GM21717 (cell line): ENCODE measurements at regions not wholly inside any gene's neighbourhood (a gene's known extent, or its start where the extent isn't known, plus 50 kb on each side); places are given as distances from the start of the nearest gene placed in this dataset.

Experiments
- ATAC-seq: cut with Tn5 transposase; IDR thresholded peaks from one replicate; pipeline ENCODE4 v1.9.1; 2021; ENCODE audit warnings: mild to moderate bottlenecking, moderate library complexity; ENCODE audit not compliant: unreplicated experiment

DNA sequence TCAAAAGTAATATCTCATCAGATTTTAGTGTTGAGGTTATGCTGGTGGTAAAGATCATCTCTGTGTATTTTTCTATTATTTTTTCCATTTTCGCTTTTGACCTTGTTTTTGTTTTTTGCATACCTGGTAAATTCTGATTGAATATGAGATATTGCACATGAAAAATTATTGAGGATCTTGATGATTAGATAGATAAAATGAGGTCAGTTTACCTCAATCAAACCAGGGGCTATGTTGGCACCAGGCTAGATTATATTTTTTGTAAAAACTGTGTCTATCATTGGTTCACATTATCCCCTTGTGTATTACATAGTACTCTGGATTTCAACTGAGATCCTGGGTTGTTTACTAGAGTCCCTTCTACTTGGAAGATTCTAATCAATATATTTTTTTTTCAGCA is 774.9 kb upstream of the ZNF608 start:
- no peak for ATAC-seq

DNA sequence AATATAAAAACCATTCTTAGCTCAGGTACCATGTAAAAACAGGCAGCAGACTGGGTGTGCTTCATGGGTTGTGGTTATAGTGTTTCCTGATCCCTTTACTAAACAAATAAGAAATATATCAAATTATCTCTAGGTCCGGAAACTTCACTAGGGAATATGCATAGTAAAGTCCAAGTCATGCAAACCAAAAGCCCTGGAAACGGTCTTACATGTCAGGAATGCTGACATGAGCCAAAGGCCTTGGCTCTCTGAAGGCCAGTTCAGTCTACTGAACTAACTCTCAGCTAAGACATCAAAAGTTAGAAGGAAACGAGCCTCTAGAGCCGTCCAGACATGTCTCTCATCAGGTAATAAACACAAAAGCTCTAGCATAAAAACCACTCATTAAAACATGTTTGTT is 778.9 kb upstream of the ZNF608 start:
- ATAC-seq, result no peak

DNA sequence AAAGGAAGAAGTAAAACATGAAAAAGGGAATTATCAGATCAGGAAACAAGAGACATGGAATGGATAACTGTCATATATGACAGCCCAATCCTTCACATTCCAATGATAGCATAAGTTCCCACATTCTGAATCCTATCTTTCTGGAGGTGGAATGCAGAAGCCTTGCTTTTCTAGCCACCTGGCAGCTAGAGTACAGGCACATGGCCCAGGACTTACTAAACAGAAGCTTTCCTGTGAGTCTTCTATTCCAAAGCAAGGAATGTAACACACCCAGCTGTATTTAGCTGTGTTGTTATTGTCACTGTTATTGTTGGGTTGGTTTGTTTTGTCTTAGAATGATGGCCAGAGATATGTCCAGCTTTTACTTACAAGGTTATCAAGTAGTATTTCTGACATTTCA is 780.5 kb upstream of the ZNF608 start:
- no peak for ATAC-seq

DNA sequence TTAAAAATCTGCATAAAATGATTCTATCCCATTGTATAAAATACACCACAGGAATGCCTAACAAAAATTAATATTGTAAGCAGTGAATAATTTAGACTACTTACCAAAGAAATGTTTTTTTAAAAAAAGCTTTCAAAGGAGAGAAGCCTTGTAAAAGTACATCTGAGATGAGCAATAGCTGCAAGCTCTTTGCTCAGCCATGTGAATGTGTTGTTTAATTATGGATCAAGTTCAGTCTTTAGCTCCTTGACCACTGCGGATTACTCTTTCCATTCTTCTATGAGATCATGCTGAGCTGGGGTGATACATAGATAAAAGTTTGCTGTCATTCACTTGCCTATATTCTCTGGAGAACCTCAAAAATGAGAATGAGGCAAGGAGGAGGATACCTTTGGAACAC is 782.4 kb upstream of the ZNF608 start:
- no peak for ATAC-seq

DNA sequence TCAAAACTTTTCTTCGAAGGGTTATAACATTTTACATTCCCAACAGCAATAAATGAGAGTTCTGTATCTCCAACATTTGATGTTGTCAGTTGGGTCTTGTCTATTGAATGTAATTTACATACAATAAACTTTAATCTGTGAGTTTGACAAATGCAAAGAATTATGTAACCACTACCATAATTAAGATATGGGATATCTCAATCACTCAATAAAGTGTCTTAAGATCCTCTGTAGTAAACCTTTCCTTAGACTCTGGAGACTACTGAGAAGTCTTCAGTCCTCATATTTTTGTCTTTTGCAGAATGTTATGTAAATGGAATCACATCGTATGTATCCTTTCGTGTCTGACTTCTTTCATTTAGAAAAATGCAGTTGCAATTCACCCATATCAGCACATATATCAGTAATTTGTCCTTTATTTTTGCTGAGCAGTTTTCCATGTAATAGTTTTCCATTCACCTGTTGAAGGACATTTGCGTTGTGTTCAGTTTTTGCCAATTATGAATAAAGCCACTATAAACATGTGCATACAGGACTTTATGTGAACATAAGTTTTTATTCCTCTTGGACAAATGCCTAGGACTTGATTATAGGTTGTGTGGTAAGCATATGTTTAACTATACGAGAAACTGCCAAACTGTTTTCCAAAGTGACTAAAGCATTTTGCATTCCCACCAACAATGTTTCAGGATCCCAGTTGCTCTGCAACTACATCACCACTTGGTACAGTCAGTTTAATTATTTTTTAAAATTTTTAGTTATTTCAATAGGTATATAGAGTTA is 784.6 kb upstream of the ZNF608 start:
- no peak for ATAC-seq

DNA sequence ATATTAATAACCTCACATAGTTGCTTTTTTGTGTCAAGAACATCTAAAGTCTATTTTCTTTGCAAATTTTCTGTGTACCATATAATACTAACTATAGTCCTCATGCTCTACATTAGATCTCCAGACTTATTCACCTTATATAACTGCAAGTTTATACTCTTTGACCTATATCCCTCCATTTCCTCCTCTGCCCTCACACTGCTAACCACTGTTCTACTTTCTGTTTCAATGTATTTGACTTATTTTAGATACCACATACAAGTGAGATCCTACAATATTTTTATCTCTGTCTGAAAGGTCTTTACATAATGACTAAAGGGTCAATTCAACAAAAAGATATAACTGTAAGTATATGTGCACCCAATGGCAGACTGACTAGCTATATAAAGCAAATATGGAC is 789.7 kb upstream of the ZNF608 start:
- no peak for ATAC-seq

DNA sequence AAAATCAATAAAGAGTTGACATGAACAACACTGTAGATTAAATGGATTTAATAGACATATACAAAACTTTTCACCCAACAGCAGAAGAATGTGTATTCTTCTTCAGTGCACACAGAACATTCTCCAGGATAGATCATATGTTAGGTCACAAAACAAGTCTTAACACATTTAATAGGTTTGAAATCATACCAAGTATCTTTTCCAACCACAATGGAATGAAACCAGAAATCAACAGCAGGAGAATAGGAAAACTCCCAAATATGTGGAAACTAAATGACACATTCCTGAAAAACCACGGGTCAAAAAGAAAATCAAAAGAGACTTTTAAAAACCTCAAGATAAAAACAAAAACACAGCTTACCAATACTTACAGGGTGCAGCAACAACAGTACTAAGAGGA is 790.1 kb upstream of the ZNF608 start:
- ATAC-seq, result no peak

DNA sequence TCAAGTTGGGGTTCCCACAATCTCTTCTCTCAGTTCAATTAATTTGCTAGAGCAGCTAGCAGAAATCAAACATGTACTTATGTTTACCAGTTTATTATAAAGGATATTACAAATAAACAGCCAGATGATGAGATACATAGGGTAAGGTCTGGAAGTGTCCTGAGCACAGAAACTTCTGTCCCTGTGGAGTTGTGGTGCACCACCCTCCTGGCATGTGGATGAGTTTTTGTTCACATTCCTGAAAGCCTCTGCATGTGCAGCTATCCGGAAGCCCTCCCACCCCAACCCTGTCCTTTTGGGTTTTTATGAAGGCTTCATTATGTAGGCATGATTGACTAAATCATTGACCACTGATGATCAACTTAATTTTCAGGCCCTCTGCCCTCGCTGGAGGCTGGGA is 791.2 kb upstream of the ZNF608 start:
- ATAC-seq, result no peak

DNA sequence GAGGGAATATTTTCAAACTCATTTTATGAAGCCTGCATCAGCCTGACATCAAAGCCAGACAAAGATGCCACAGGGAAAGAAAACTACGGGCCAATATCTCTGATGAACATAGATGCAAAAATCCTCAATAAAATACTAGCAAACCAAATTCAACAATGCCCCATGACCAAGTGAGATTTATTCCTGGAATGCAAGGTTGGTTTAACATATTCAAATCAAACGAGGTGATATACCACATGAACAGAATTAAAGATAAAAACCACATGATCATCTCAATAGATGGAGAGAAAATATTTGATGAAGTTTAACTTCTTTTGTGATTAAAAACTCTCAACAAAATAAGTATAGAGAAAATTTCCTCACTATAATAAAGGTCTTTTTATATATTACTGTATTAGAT is 792.0 kb upstream of the ZNF608 start:
- no peak for ATAC-seq

DNA sequence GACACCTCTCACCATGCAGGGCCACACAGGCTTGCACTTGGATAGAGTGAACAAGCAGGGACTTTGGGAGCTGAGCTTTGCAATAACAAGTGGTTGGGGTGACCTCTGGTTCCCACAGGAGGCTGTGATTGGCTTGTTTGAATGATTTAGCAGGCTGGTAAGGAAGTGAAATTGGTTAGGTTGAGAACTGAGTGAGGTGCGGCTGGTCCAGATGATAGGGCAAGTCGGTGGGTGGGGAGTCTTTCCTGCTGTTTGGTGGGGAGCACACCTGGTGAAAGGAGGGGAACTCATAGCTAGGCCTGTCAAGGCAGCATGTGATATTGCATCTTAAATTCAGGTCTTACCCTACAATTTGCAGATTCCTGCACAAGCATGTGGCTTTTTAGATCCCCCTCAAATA is 794.6 kb upstream of the ZNF608 start:
- no peak for ATAC-seq

DNA sequence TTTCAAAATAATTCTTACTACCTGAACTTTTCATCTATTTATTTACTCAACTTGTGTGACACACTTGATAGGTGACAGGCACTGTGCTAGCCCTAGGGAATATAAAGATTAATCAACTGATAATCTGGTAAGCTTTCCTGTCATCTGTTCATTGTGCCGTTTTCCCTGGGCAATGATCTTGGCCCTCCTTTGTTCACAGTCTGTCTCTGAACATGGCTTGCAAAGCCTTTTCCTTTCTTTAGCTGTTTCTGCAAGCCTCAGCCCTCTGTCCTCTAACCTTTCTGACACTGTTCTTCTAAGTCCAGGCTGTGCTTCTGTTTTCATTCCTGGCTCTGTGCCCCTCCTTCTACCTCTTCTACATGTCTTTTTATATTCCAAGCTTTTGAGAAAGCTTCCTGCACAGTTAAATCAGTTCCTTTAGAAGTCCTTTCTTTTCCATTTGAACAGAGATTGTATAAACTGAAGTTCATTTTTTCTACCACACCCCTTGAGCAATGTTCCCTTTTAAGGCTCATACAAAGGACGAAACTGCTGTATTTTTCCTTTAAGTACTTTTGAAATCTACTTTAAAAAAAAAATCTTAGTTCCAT is 803.0 kb upstream of the ZNF608 start:
- no peak for ATAC-seq

DNA sequence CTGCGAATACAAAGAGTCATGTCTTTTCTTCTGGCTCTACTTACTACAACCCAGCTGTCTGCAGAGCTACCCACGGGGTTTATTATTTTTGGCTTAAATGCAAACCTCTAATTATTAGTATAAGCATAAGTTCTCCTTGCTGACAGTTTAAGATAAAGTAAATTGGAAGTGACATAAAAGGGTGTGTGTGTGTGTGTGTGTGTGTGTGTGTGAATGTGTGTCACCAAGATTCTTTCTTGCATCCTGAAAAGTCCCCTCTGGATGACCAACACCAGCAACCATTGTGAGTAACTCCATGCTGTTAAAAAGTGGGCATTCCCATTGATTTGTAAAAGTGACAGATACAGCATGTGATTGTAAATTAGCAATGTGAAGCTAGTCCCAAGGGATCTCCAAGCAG is 803.8 kb upstream of the ZNF608 start:
- ATAC-seq, result no peak

DNA sequence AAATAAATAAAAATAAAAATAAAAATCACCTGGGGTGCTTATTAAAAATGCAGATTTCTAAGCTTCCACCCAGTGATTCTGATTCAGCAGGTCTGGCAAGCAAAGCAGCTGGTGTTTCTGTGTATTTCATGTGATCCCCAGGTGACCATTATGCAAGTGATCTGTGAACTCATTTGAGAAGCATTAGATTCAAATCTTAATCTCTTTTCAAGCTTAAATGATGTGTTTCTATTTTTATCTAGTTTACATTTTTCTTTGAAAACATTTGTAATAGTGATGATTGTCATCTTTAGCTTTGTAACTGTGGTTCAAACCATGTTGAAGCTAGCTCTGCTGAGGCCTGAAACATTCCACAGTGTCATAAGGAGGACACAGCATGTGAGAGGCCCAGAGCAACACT is 804.8 kb upstream of the ZNF608 start:
- ATAC-seq, result no peak

DNA sequence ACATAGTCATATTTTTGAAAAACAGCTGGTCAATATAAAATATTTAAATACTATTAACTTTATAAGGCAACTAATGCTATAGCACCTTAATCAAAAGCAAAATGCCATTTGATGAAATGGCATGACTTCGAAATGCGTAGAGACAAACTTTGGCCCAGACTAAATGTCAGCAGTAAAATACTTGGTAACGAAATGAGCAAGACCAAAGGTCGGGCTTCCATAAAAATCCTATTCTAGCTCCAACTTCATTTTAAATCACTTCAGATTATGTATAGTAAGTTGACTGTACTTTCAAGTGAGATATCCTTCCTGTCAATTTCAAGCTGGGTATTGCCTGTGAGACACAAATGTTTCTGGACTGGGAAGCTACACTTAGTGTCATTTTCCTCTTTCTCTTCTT is 805.4 kb upstream of the ZNF608 start:
- ATAC-seq, result no peak

DNA sequence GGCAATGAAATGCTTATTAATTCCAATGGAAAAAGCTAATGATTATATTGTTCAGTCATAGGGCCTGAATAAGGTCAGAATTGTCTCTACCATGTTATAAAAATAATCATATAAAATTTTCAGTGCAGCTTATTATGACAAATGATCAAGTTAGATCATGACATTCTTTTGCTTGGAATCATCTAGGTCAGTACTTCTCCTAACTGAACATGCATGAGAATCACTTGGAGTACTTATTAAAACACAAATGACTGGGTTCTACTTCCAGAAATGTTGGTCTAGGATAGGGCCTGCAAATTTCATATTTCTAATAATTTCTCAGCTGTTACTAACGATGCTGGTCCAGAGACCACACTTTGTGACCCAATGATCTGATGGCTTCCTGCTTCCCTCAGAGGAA is 806.0 kb upstream of the ZNF608 start:
- ATAC-seq, result no peak

DNA sequence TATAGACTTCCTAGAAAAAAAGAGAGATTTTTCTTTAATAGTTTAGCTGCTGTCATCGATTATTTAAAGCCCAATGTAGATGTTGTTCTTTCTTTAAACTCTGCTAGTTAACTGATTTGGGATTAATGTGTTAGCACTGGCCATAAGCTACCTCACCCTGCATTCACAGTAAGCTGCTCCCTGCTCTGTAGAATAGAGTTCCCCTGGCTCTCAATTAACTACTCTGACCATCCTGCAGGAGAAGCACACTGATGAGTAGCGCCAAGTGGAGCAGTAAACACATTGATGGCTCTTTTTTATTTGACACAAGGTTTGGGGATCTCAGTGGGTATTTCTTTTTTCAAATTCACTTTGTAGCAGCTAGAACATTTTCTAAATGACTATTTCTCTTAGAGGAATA is 807.9 kb upstream of the ZNF608 start:
- no peak for ATAC-seq

DNA sequence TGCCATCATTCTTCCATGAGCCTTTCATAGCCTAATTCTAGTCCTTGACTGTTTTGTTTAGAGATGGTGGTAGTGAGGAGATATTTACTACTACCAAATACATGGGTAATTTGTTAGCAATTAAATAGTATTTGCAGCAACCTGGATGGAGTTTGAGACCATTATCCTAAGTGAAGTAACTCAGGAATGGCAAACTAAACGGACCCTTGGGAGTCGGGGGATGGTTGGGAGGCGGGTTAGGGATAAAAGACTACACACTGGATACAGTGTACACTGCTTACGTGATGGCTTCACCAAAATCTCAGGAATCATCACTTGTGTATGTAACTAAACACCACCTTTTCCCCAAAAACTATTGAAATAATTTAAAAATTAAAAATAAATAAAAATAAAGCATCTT is 809.2 kb upstream of the ZNF608 start:
- no peak for ATAC-seq

DNA sequence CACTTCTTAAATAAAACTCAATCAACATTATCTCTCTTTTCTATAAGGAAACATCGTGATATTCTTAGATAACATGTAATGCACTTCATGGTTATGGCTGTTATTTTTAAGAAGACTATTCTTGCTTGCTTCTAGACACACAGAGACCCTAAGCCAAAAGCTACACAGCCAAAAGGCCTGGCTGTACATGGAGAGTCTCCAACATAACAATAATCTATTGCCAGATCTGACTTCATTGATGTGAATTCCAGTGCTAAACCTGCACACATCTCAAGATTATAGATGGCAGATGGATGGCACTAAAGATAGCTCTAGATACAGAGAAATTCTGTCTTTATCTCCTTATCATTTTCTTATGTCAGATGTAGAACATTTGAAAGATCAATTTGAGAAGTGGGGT is 811.6 kb upstream of the ZNF608 start:
- no peak for ATAC-seq

DNA sequence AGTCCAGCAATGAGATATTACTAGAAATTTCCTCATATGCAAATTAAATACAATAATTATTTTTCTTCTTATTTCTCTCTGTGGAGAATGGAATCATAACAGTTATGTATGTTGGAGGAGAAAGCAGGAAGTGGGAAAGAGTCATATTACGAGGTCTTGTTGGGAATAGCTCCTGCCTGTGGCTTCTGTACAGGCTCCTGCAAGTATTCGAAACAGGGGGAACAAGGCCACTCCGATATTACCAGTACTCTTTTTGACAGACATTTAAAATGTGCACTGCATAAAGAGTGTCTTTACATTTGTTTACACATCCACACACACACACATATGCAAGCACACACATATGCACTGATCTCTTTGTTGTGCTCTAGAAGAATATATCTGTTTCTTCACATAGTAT is 812.0 kb upstream of the ZNF608 start:
- no peak for ATAC-seq

DNA sequence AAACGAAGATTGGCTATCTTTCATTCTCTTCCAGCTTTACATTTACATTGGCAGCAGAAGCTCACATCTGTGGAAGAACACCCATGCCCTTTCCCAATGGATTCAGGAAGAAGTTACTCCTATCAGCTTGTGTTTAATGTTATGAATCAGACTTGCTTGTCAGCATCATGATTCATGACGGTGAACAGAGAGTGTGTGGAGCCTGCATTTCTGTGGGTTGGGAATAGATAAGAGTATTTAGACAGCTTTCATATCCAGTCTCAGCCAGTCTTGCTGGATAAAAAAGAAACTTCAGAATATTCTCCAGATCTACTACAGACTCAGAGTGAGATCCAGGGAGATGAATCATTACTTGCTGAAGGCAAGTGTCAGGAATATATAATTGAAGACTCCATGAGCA is 812.9 kb upstream of the ZNF608 start:
- ATAC-seq, result no peak

DNA sequence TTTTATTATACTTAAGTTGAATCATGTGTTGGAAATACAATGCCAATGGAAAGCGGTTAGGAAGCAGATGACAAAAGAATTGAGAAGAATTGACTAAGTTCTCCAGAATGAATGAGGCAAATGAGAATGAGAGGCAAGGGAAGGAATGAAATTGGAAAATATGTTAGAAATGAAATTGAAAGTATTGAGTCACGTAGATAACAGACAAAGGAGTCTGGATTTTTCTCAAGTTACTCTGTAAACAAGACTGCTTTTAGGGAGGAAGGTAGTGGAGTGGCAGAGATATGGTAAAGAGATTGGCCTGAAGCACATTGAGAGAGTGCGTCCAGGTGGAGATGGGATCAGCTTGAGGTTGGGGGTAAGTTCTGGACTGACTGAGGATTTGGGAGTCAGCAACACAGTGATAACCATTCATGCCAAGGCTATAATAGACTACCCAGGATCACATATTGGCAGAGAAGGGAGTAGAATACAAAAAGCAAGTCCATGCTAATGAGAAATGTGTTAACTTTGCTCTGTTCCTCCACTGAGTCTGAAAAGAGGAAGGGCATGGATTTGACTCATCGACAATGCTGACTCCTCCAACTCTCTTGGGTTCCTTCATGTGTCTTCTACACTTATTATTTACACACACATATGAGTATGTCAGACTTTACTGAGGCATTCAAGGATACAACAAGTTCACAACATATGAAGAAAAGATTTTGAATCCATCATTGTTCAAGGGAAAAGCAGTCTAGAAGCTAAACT is 814.2 kb upstream of the ZNF608 start:
- ATAC-seq, result no peak

DNA sequence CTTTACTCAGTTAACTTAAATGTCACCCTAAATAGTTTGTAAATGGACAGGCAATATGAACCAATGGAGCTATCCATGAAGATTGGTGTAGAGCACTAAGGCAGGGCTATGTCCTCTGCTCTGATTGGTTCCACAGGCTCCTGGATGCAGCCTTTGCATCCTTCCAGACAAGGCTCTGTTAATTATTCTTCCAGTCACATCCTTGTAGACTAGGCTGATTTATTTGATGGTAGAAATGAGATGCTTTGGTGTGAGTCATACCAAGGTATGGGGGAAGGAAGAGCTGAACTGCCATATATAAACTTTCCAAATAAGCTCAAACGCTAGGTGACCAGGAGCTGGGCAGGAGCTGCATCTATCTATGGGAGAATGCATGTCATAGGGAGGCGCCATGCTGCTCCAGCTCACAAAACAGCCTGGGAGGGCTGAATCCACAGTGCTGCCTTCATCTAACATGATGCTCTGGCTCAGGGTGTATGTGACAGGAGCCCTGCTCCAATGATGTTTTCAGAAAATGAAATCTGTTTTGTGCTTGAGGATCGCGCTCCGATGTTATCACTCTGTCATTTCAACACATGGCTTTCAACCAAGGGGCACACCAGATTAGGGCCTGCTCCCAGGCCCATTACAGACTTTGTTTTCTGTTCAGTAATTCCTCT is 818.0 kb upstream of the ZNF608 start:
- ATAC-seq, result no peak
